ENCODE measurements at regions not wholly inside any gene's neighbourhood (a gene's known extent, or its start where the extent isn't known, plus 50 kb on each side); places are given as distances from the start of the nearest gene placed in this dataset.

- ATAC-seq (ENCODE audit: insufficient read depth, low FRiP score) = no peak
- WGBS, 2 donors = 6 to 27% methylated on average over 1 of the region's 1 CpG
These were observed 522.0 kb upstream of the SEL1L start for GRCh38 chr14:82055515-82056115.

GRCh38 chr14:82060219-82060618 lies 526.6 kb upstream of the SEL1L start:
- Histone ChIP-seq H3K4me1 (ENCODE audit: control insufficient read depth in 5 of 5, insufficient read depth in 5 of 5, low read length in 5 of 5) (no peaks in the 10 kb centered on the region), H3K27me3 (ENCODE audit: control insufficient read depth in 3 of 3, insufficient read depth in 3 of 3, low read length in 2 of 3) (no peaks in the 10 kb centered on the region), H3K27ac (ENCODE audit: low read depth in 1 of 2, low read length in 1 of 2) (no peak overlapping the region), H3K4me3 (no peak overlapping the region), H3K9ac (ENCODE audit: insufficient read depth in 1 of 2, low read length in 2 of 2) (no peak overlapping the region), H3K9me3 (ENCODE audit: control insufficient read depth in 4 of 4, insufficient read depth in 3 of 4, low read length in 3 of 4) (no peaks in the 10 kb centered on the region), H3K36me3 (ENCODE audit: control insufficient read depth in 4 of 4, insufficient read depth in 4 of 4, low read length in 4 of 4) (no peaks in the 10 kb centered on the region)
- WGBS, 2 donors = 71 to 74% methylated on average over 3 of the region's 3 CpGs
- DNase-seq (no peak), ATAC-seq (ENCODE audit: insufficient read depth, low FRiP score) (no peak)
- TF ChIP-seq CTCF (IDR thresholded peaks at IDR 0.05; ENCODE audit: control extremely low read depth, extremely low read depth) = no peak

More at GRCh38 chr14:82055515-82056115, 522.0 kb upstream of the SEL1L start:
- no peaks in the 10 kb centered on the region for H3K9me3 ChIP-seq (ENCODE audit: control insufficient read depth in 4 of 4, insufficient read depth in 3 of 4, low read length in 3 of 4)
- TF ChIP-seq CTCF (IDR thresholded peaks at IDR 0.05; ENCODE audit: control extremely low read depth, extremely low read depth) = no peak
- H3K9ac ChIP-seq (ENCODE audit: insufficient read depth in 1 of 2, low read length in 2 of 2) = no peak overlapping the region
- no peaks in the 10 kb centered on the region for H3K36me3 ChIP-seq (ENCODE audit: control insufficient read depth in 4 of 4, insufficient read depth in 4 of 4, low read length in 4 of 4)
- DNase-seq = peak in 2 of 3 donors; percentile 4 to 12
- no peaks in the 10 kb centered on the region for H3K27me3 ChIP-seq (ENCODE audit: control insufficient read depth in 3 of 3, insufficient read depth in 3 of 3, low read length in 2 of 3)
- no peaks in the 10 kb centered on the region for H3K4me1 ChIP-seq (ENCODE audit: control insufficient read depth in 5 of 5, insufficient read depth in 5 of 5, low read length in 5 of 5)
- no peak overlapping the region for H3K4me3 ChIP-seq
- no peak overlapping the region for H3K27ac ChIP-seq (ENCODE audit: low read depth in 1 of 2, low read length in 1 of 2)

GRCh38 chr14:82067221-82067875 lies 533.7 kb upstream of the SEL1L start:
- H3K27me3 ChIP-seq (ENCODE audit: control insufficient read depth in 3 of 3, insufficient read depth in 3 of 3, low read length in 2 of 3) = no peaks in the 10 kb centered on the region
- H3K4me3 ChIP-seq = no peak overlapping the region
- H3K9ac ChIP-seq (ENCODE audit: insufficient read depth in 1 of 2, low read length in 2 of 2) = no peak overlapping the region
- TF ChIP-seq CTCF (IDR thresholded peaks at IDR 0.05; ENCODE audit: control extremely low read depth, extremely low read depth) = no peak
- H3K9me3 ChIP-seq (ENCODE audit: control insufficient read depth in 4 of 4, insufficient read depth in 3 of 4, low read length in 3 of 4) = no peaks in the 10 kb centered on the region
- 51 to 66% methylated on average over 11 of the region's 11 CpGs for WGBS, 2 donors
- DNase-seq = no peak
- no peak for ATAC-seq (ENCODE audit: insufficient read depth, low FRiP score)
- no peaks in the 10 kb centered on the region for H3K4me1 ChIP-seq (ENCODE audit: control insufficient read depth in 5 of 5, insufficient read depth in 5 of 5, low read length in 5 of 5)
- no peaks in the 10 kb centered on the region for H3K36me3 ChIP-seq (ENCODE audit: control insufficient read depth in 4 of 4, insufficient read depth in 4 of 4, low read length in 4 of 4)
- H3K27ac ChIP-seq (ENCODE audit: low read depth in 1 of 2, low read length in 1 of 2) = no peak overlapping the region
